SU-DHL-6 (cell line): ENCODE measurements at regions not wholly inside any gene's neighbourhood (a gene's known extent, or its start where the extent isn't known, plus 50 kb on each side); places are given as distances from the start of the nearest gene placed in this dataset.

ENCODE experiments used
- H2AFZ ChIP-seq: fragments of 200-600 bp; sonication (generic); 2 replicates; pipeline ENCODE4 v1.6.1; 2014; ENCODE audit warnings: low read depth, mild to moderate bottlenecking, moderate library complexity, mixed read lengths, antibody characterized with exemption, low read length; ENCODE audit not compliant: severe bottlenecking
- H3F3A ChIP-seq: fragments of 200-600 bp; shearing (Covaris generic); 2 replicates; pipeline ENCODE4 v1.6.0; 2016; ENCODE audit warnings: antibody characterized with exemption, mild to moderate bottlenecking; ENCODE audit not compliant: insufficient read depth
- H3K27ac ChIP-seq: fragments of 200-600 bp; sonication (generic); 2 replicates; pipeline ENCODE4 v1.5.1; 2016; ENCODE audit warnings: low read depth, mild to moderate bottlenecking, low read length, moderate library complexity, mixed read lengths
- H3K27me3 ChIP-seq: fragments of 200-600 bp; sonication (generic), shearing (Covaris generic); 2 replicates; pipeline ENCODE4 v1.6.0; 2014; ENCODE audit warnings: mild to moderate bottlenecking, low read length
- H3K36me3 ChIP-seq: fragments of 200-600 bp; sonication (generic); 2 replicates; pipeline ENCODE4 v1.6.1; 2014; ENCODE audit warnings: mild to moderate bottlenecking, low read length, mixed read lengths
- H3K4me2 ChIP-seq: fragments of 300-600, 200-600 bp; shearing (Covaris generic), sonication (generic); 2 replicates; pipeline ENCODE4 v1.6.0; 2014; ENCODE audit warnings: low read length, low read depth, mild to moderate bottlenecking; ENCODE audit not compliant: poor library complexity, severe bottlenecking
- H3K4me3 ChIP-seq: fragments of 200-600 bp; sonication (generic); 2 replicates; pipeline ENCODE4 v1.5.1; 2014; ENCODE audit warnings: antibody characterized with exemption, low read length, mild to moderate bottlenecking, mixed read lengths; ENCODE audit not compliant: insufficient read depth, poor library complexity, severe bottlenecking
- H3K79me2 ChIP-seq: fragments of 200-600 bp; sonication (generic); 2 replicates; pipeline ENCODE4 v1.6.1; 2014; ENCODE audit warnings: mild to moderate bottlenecking, low read length, moderate library complexity; ENCODE audit not compliant: insufficient read depth
- H3K9ac ChIP-seq: fragments of 200-600 bp; sonication (generic); 2 replicates; pipeline ENCODE4 v1.7.0; 2014; ENCODE audit warnings: mild to moderate bottlenecking, low read length
- H3K9me2 ChIP-seq: fragments of 200-600 bp; sonication (generic); replicated peaks from 2 replicates; pipeline ENCODE4 v1.6.1; 2014; ENCODE audit warnings: low read length; ENCODE audit not compliant: insufficient read depth
- H3K9me3 ChIP-seq: fragments of 200-600 bp; sonication (generic); 2 replicates; pipeline ENCODE4 v1.6.1; 2014; ENCODE audit warnings: low read length, mixed read lengths; ENCODE audit not compliant: insufficient read depth
- H4K20me1 ChIP-seq: fragments of 200-600 bp; sonication (generic); 2 replicates; pipeline ENCODE4 v1.6.1; 2014; ENCODE audit warnings: low read depth, mild to moderate bottlenecking, antibody characterized with exemption, low read length, moderate library complexity, mixed read lengths
- EZH2phosphoT487 ChIP-seq: fragments of 200-600 bp; sonication (generic), shearing (Covaris generic); conservative IDR thresholded peaks from 2 replicates; pipeline ENCODE4 v1.6.1; 2018; ENCODE audit warnings: mild to moderate bottlenecking, antibody characterized with exemption, low read length, moderate library complexity, mixed read lengths
- TF ChIP-seq, protein P1 (sequence below): fragments of 200-600 bp; sonication (generic); IDR thresholded peaks from one replicate; pipeline ENCODE4 v1.5.1; 2017; ENCODE audit warnings: antibody characterized with exemption, mild to moderate bottlenecking, low read length, moderate library complexity; ENCODE audit not compliant: insufficient read depth, poor library complexity, severe bottlenecking

DNA sequence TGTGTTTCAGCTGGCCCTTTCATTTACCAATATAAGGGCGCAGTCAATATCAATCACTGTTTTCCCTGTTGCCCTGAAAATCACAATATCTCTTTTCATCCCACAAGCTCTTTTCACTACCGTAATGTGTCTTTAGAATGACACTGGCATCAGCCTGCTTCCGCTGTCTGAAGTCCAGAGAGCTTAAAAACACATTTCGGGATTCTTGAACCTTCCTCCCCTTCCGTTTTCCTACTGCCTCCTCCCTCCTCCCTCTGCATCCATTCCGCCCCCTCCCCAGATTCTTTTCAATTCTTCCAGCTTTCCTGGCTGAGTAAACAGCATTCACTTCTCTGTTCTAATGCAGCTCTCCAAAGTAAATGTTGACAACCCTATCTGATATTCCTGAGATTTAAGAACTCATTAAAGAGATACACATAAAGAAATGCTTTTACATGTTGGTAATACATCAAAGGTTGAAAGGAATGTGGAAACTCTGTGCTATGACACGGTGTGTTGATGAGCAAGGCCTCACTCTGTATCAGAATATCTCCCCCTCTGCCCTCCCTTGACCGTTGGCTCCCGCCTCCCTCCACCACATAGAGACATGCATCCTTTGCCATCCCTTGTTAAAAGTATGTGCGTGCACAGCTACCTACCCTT is 83.5 kb upstream of the SPRY1 start:
- Histone ChIP-seq H4K20me1 (no peaks in the 10 kb centered on the region), H3K27me3 (no peaks in the 10 kb centered on the region), H3K27ac (no peak overlapping the region), H3K9ac (no peak overlapping the region), H3F3A (no peaks in the 10 kb centered on the region), H3K79me2 (no peaks in the 10 kb centered on the region), H3K4me3 (no peak overlapping the region), H3K4me2 (no peak overlapping the region), H3K9me3 (no peaks in the 10 kb centered on the region), H2AFZ (no peak overlapping the region), H3K9me2 (no peaks in the 10 kb centered on the region), H3K36me3 (no peaks in the 10 kb centered on the region)
- no peak for TF ChIP-seq EZH2phosphoT487

DNA sequence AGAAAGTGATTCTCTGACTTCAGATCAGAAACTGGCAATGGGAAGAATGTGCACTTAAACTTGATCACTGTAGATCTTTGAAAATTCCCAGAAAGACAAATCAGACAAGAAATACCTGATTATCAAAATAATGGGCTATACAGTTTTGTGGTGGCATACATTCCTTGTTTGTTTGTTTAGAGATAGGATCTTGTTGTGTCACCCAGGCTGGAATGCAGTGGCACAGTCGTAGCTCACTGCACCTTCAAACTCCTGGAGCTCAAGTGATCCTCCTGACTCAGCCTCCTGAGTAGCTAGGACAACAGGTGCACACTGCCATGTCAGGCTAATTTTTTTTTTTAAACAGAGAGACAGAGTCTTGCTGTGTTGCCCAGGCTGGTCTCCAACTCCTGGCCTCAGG is 81.0 kb upstream of the SPRY1 start:
- Histone ChIP-seq H3K9me2 (no peaks in the 10 kb centered on the region), H3F3A (no peaks in the 10 kb centered on the region), H3K4me3 (no peak overlapping the region), H3K27ac (no peak overlapping the region), H4K20me1 (no peaks in the 10 kb centered on the region), H3K4me2 (no peak overlapping the region), H3K36me3 (no peaks in the 10 kb centered on the region), H3K27me3 (no peaks in the 10 kb centered on the region), H3K9me3 (no peaks in the 10 kb centered on the region), H3K9ac (no peak overlapping the region), H3K79me2 (no peaks in the 10 kb centered on the region), H2AFZ (no peak overlapping the region)
- no peak for TF ChIP-seq EZH2phosphoT487
- TF ChIP-seq, protein P1, sequence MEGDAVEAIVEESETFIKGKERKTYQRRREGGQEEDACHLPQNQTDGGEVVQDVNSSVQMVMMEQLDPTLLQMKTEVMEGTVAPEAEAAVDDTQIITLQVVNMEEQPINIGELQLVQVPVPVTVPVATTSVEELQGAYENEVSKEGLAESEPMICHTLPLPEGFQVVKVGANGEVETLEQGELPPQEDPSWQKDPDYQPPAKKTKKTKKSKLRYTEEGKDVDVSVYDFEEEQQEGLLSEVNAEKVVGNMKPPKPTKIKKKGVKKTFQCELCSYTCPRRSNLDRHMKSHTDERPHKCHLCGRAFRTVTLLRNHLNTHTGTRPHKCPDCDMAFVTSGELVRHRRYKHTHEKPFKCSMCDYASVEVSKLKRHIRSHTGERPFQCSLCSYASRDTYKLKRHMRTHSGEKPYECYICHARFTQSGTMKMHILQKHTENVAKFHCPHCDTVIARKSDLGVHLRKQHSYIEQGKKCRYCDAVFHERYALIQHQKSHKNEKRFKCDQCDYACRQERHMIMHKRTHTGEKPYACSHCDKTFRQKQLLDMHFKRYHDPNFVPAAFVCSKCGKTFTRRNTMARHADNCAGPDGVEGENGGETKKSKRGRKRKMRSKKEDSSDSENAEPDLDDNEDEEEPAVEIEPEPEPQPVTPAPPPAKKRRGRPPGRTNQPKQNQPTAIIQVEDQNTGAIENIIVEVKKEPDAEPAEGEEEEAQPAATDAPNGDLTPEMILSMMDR: no peak

DNA sequence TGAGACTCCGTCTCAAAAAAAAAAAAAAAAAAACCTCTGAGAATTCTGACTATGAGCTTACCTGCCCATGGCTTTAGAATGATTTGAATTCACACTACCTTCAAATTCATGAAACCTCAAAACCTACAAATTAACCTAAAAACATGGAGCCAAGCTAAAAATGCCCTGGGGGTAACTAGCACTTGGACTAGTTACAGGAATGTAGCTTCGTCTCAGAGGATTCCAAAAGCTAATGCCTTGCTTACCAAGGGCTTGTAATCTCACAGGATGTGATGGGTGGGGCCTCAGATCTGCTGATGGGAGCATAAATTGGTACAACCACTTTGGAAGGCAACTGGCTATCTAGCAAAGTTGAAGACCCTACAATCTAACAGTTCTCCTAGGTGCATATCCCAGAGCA is 79.4 kb upstream of the SPRY1 start:
- TF ChIP-seq EZH2phosphoT487: no peak
- TF ChIP-seq, protein P1: no peak
- Histone ChIP-seq H3K27ac (no peak overlapping the region), H3K4me3 (no peak overlapping the region), H2AFZ (no peak overlapping the region), H3K27me3 (no peaks in the 10 kb centered on the region), H3K4me2 (no peak overlapping the region), H3F3A (no peaks in the 10 kb centered on the region), H4K20me1 (no peaks in the 10 kb centered on the region), H3K9me2 (no peaks in the 10 kb centered on the region), H3K9ac (no peak overlapping the region), H3K9me3 (no peaks in the 10 kb centered on the region), H3K36me3 (no peaks in the 10 kb centered on the region), H3K79me2 (no peaks in the 10 kb centered on the region)

DNA sequence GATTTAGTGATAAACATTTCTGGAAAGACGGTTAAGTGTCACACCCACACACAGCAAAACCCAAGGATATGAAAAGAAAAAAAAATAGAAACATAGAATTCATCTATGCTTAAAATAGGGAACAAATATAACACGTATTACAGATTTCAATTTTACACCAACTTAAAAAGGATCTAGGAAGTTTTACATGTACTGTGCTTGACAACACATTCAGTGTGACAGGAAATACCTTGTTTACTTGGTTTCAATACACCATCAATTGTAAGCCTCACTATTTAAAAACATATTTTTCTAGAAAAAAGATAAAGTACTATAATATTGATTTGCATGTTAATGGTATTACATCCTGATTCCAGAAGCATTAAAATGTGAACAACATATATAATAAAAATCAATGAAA is 77.0 kb upstream of the SPRY1 start:
- Histone ChIP-seq H3K27ac (no peak overlapping the region), H3K9me3 (no peaks in the 10 kb centered on the region), H3K4me3 (no peak overlapping the region), H3K4me2 (no peak overlapping the region), H2AFZ (no peak overlapping the region), H3K27me3 (no peaks in the 10 kb centered on the region), H3K79me2 (no peaks in the 10 kb centered on the region), H3F3A (no peaks in the 10 kb centered on the region), H4K20me1 (no peaks in the 10 kb centered on the region), H3K36me3 (no peaks in the 10 kb centered on the region), H3K9me2 (no peaks in the 10 kb centered on the region), H3K9ac (no peak overlapping the region)
- no peak for TF ChIP-seq EZH2phosphoT487
- TF ChIP-seq, protein P1: no peak
